ENCODE measurements at regions not wholly inside any gene's neighbourhood (a gene's known extent, or its start where the extent isn't known, plus 50 kb on each side); places are given as distances from the start of the nearest gene placed in this dataset.

- Histone ChIP-seq H3K36me3 (ENCODE audit: low read depth) (no peaks in the 10 kb centered on the region), H3K9me3 (ENCODE audit: low read depth) (no peaks in the 10 kb centered on the region), H3F3A (ENCODE audit: insufficient read depth) (no peaks in the 10 kb centered on the region), H3K27me3 (replicated peaks; ENCODE audit: insufficient read depth) (no peaks in the 10 kb centered on the region), H4K20me1 (ENCODE audit: insufficient read depth) (no peaks in the 10 kb centered on the region), H3K79me2 (ENCODE audit: insufficient read depth) (no peaks in the 10 kb centered on the region), H3K27ac (no peak overlapping the region), H3K4me3 (no peak overlapping the region), H3K9me2 (ENCODE audit: insufficient read depth) (no peaks in the 10 kb centered on the region), H3K4me1 (ENCODE audit: insufficient read depth) (no peaks in the 10 kb centered on the region), H3K4me2 (ENCODE audit: unreplicated experiment) (no peak overlapping the region), H3K9ac (no peak overlapping the region), H2AFZ (no peak overlapping the region)
- in situ Hi-C loops (cut with MboI) = no loop called here
- WGBS, 2 experiments (ENCODE audit: low coverage in 1 of 2, low lambda C conversion rate in 2 of 2, missing lambda C conversion rate in 2 of 2) = 24 to 39% methylated on average over 4 of the region's 4 CpGs
- TF ChIP-seq EZH2phosphoT487 (IDR thresholded peaks at IDR 0.05; ENCODE audit: insufficient read depth, low read depth) = no peak
- no peak for TF ChIP-seq EZH2 (IDR thresholded peaks at IDR 0.05; ENCODE audit: insufficient read depth, poor library complexity, severe bottlenecking)
- no peak for DNase-seq
Measured at GRCh38 chr3:24867783-24868182, 373.1 kb upstream of the THRB start.

GRCh38 chr3:24881239-24881638 is 386.6 kb upstream of the THRB start:
- Histone ChIP-seq H3F3A (ENCODE audit: insufficient read depth) (no peaks in the 10 kb centered on the region), H3K79me2 (ENCODE audit: insufficient read depth) (no peaks in the 10 kb centered on the region), H4K20me1 (ENCODE audit: insufficient read depth) (no peaks in the 10 kb centered on the region), H3K4me1 (ENCODE audit: insufficient read depth) (no peaks in the 10 kb centered on the region), H2AFZ (no peak overlapping the region), H3K4me3 (no peak overlapping the region), H3K9ac (no peak overlapping the region), H3K27ac (no peak overlapping the region), H3K27me3 (replicated peaks; ENCODE audit: insufficient read depth) (no peaks in the 10 kb centered on the region), H3K9me2 (ENCODE audit: insufficient read depth) (no peaks in the 10 kb centered on the region), H3K9me3 (ENCODE audit: low read depth) (no peaks in the 10 kb centered on the region), H3K4me2 (ENCODE audit: unreplicated experiment) (no peak overlapping the region), H3K36me3 (ENCODE audit: low read depth) (no peaks in the 10 kb centered on the region)
- WGBS, 2 experiments (ENCODE audit: low coverage in 1 of 2, low lambda C conversion rate in 2 of 2, missing lambda C conversion rate in 2 of 2) = 21 to 22% methylated on average over 2 of the region's 2 CpGs
- in situ Hi-C loops (cut with MboI) = no loop called here
- no peak for DNase-seq
- no peak for TF ChIP-seq EZH2phosphoT487 (IDR thresholded peaks at IDR 0.05; ENCODE audit: insufficient read depth, low read depth)
- no peak for TF ChIP-seq EZH2 (IDR thresholded peaks at IDR 0.05; ENCODE audit: insufficient read depth, poor library complexity, severe bottlenecking)

GRCh38 chr3:24886501-24886900 is 391.9 kb upstream of the THRB start:
- Histone ChIP-seq H3K9me2 (ENCODE audit: insufficient read depth) (no peaks in the 10 kb centered on the region), H3K79me2 (ENCODE audit: insufficient read depth) (no peaks in the 10 kb centered on the region), H3F3A (ENCODE audit: insufficient read depth) (no peaks in the 10 kb centered on the region), H3K9ac (no peak overlapping the region), H3K4me2 (ENCODE audit: unreplicated experiment) (no peak overlapping the region), H3K4me1 (ENCODE audit: insufficient read depth) (no peaks in the 10 kb centered on the region), H3K27me3 (replicated peaks; ENCODE audit: insufficient read depth) (no peaks in the 10 kb centered on the region), H3K9me3 (ENCODE audit: low read depth) (no peaks in the 10 kb centered on the region), H4K20me1 (ENCODE audit: insufficient read depth) (no peaks in the 10 kb centered on the region), H3K36me3 (ENCODE audit: low read depth) (no peaks in the 10 kb centered on the region), H3K4me3 (no peak overlapping the region), H3K27ac (no peak overlapping the region), H2AFZ (no peak overlapping the region)
- no peak for DNase-seq
- in situ Hi-C loops (cut with MboI) = no loop called here
- WGBS, 2 experiments (ENCODE audit: low coverage in 1 of 2, low lambda C conversion rate in 2 of 2, missing lambda C conversion rate in 2 of 2) = 40 to 50% methylated on average over 5 of the region's 5 CpGs
- TF ChIP-seq EZH2phosphoT487 (IDR thresholded peaks at IDR 0.05; ENCODE audit: insufficient read depth, low read depth) = no peak
- no peak for TF ChIP-seq EZH2 (IDR thresholded peaks at IDR 0.05; ENCODE audit: insufficient read depth, poor library complexity, severe bottlenecking)

GRCh38 chr3:24890012-24890411 is 395.4 kb upstream of the THRB start:
- Histone ChIP-seq H3K27ac (no peak overlapping the region), H4K20me1 (ENCODE audit: insufficient read depth) (no peaks in the 10 kb centered on the region), H2AFZ (no peak overlapping the region), H3K9me3 (ENCODE audit: low read depth) (no peaks in the 10 kb centered on the region), H3K36me3 (ENCODE audit: low read depth) (no peaks in the 10 kb centered on the region), H3K4me1 (ENCODE audit: insufficient read depth) (no peaks in the 10 kb centered on the region), H3F3A (ENCODE audit: insufficient read depth) (no peaks in the 10 kb centered on the region), H3K79me2 (ENCODE audit: insufficient read depth) (no peaks in the 10 kb centered on the region), H3K9ac (no peak overlapping the region), H3K4me2 (ENCODE audit: unreplicated experiment) (no peak overlapping the region), H3K9me2 (ENCODE audit: insufficient read depth) (no peaks in the 10 kb centered on the region), H3K4me3 (no peak overlapping the region), H3K27me3 (replicated peaks; ENCODE audit: insufficient read depth) (no peaks in the 10 kb centered on the region)
- 21 to 31% methylated on average over 1 of the region's 1 CpG for WGBS, 2 experiments (ENCODE audit: low coverage in 1 of 2, low lambda C conversion rate in 2 of 2, missing lambda C conversion rate in 2 of 2)
- in situ Hi-C loops (cut with MboI) = no loop called here
- TF ChIP-seq EZH2 (IDR thresholded peaks at IDR 0.05; ENCODE audit: insufficient read depth, poor library complexity, severe bottlenecking) (no peak), EZH2phosphoT487 (IDR thresholded peaks at IDR 0.05; ENCODE audit: insufficient read depth, low read depth) (no peak)
- DNase-seq = no peak

GRCh38 chr3:24899373-24899772 is 404.7 kb upstream of the THRB start:
- TF ChIP-seq EZH2 (IDR thresholded peaks at IDR 0.05; ENCODE audit: insufficient read depth, poor library complexity, severe bottlenecking) (no peak), EZH2phosphoT487 (IDR thresholded peaks at IDR 0.05; ENCODE audit: insufficient read depth, low read depth) (no peak)
- H3K4me2 ChIP-seq (ENCODE audit: unreplicated experiment) = no peak overlapping the region
- H3K4me1 ChIP-seq (ENCODE audit: insufficient read depth) = no peaks in the 10 kb centered on the region
- H3K9me3 ChIP-seq (ENCODE audit: low read depth) = no peaks in the 10 kb centered on the region
- H3K9me2 ChIP-seq (ENCODE audit: insufficient read depth) = no peaks in the 10 kb centered on the region
- H3K36me3 ChIP-seq (ENCODE audit: low read depth) = no peaks in the 10 kb centered on the region
- H3K79me2 ChIP-seq (ENCODE audit: insufficient read depth) = no peaks in the 10 kb centered on the region
- no peak for DNase-seq
- WGBS, 2 experiments (ENCODE audit: low coverage in 1 of 2, low lambda C conversion rate in 2 of 2, missing lambda C conversion rate in 2 of 2) = 35 to 39% methylated on average over 4 of the region's 4 CpGs
- H3K4me3 ChIP-seq = no peak overlapping the region
- no peaks in the 10 kb centered on the region for H4K20me1 ChIP-seq (ENCODE audit: insufficient read depth)
- no peaks in the 10 kb centered on the region for H3F3A ChIP-seq (ENCODE audit: insufficient read depth)
- no peak overlapping the region for H3K9ac ChIP-seq
- no peaks in the 10 kb centered on the region for H3K27me3 ChIP-seq (replicated peaks; ENCODE audit: insufficient read depth)
- in situ Hi-C loops (cut with MboI) = no loop called here
- no peak overlapping the region for H3K27ac ChIP-seq
- no peak overlapping the region for H2AFZ ChIP-seq

All from GM23248 (cell line).